ENCODE measurements at regions not wholly inside any gene's neighbourhood (a gene's known extent, or its start where the extent isn't known, plus 50 kb on each side); places are given as distances from the start of the nearest gene placed in this dataset.
A peak's percentile ranks its signal among the peaks of the same experiment; 100 is the strongest.

GRCh38 chr18:61756244-61756643 lies 136.6 kb downstream of the RNF152 start:
- no peak for DNase-seq (ENCODE audit: low read depth)

GRCh38 chr18:61755555-61755954 lies 137.3 kb downstream of the RNF152 start:
- no peak for DNase-seq (ENCODE audit: low read depth)

- no peak for DNase-seq (ENCODE audit: low read depth)
These were observed 138.7 kb downstream of the RNF152 start for GRCh38 chr18:61754039-61754583.

DNA sequence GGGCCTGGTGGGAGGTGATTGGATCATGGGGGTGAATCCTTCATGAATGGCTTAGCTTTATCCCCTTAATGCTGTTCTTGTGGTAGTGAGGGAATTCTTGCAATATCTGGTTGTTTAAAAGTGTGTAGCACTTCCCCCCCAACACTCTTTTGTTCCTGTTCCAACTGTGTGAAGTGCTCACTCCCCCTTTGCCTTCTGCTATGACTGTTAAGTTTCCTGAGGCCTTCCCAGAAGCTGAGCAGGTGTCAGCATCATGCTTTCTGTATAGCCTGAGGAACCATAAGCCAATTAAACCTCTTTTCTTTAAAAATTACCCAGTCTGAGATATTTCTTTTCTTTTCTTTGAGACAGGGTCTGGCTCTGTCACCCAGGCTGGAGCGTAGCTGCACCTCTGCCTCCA lies 139.4 kb downstream of the RNF152 start:
- no peak for DNase-seq (ENCODE audit: low read depth)

GRCh38 chr18:61752973-61753372 lies 139.8 kb downstream of the RNF152 start:
- DNase-seq (ENCODE audit: low read depth) = no peak

- no peak for DNase-seq (ENCODE audit: low read depth)
These were observed 141.8 kb downstream of the RNF152 start for GRCh38 chr18:61750840-61751668.

GRCh38 chr18:61749546-61749945 lies 143.3 kb downstream of the RNF152 start:
- no peak for DNase-seq (ENCODE audit: low read depth)

DNA sequence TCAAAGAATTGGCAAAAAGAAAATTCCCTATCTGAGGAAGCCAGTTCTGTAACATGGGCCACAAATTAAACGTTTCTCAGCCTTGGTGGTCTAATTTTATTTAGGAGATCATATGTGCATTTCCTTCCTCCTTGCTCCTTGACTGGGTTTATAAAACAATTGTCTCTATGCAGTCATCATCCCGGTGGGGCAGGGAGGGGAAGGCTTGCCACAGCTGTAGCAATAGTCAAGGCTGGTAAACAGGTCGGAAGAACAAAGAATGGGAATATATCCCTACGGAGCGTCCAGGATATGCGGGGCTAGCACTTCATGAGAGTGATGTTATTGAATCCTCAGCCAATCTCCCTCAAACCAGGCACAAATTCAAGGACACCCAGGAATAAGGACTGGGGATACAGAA lies 143.8 kb downstream of the RNF152 start:
- DNase-seq (ENCODE audit: low read depth) = no peak

DNA sequence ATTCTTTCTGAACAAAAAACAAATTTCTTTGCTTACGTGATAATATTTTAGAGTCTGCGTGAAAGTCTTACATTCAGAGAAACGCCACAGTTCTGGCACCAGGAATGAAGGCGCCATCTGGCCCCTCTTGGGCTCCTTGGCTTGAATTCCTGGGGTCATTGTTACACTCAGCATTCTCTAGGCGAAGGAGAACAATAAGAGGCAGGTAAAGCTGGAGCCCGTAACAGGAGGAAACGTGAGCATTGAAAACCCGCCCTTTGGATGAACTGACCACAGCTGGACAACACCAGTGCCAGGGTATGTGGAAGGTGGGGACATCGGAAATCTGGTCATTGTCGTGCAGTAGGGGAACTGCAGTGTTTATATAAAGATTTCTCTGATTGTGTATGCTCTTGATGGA lies 144.8 kb downstream of the RNF152 start:
- DNase-seq (ENCODE audit: low read depth) = no peak

GRCh38 chr18:61743775-61744531 lies 148.9 kb downstream of the RNF152 start:
- DNase-seq (ENCODE audit: low read depth) = peak; percentile 56

- DNase-seq (ENCODE audit: low read depth) = no peak
These were observed 150.0 kb downstream of the RNF152 start for GRCh38 chr18:61742565-61743429.

DNA sequence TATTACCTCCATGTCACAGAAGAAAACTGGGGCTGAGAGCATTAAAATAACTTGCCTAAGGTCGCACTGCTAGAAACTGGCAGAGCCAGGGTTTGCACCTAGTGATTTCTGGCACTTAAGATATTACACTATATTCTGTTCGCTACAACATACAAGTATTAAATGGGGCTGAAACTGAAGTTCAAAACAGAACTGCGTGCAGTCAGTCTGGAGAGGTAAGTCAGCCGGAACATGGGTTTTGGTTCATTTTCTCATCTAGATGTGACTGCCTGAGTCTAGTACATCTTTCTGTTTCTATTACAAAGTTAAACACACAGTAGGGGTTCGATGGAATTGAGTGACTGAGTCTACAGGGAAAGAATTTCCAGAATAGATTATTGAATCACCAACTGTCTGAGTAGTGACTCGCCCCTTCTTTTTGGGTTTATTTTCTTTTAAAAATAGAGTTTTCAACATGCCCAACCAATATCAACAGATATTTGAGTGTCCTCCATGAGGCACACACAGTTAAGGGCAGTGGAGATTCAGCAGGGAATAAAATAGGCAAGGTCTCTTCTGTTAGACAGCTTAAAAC lies 150.8 kb downstream of the RNF152 start:
- no peak for DNase-seq (ENCODE audit: low read depth)

- no peak for DNase-seq (ENCODE audit: low read depth)
These were observed 154.3 kb downstream of the RNF152 start for GRCh38 chr18:61738488-61738887.

DNA sequence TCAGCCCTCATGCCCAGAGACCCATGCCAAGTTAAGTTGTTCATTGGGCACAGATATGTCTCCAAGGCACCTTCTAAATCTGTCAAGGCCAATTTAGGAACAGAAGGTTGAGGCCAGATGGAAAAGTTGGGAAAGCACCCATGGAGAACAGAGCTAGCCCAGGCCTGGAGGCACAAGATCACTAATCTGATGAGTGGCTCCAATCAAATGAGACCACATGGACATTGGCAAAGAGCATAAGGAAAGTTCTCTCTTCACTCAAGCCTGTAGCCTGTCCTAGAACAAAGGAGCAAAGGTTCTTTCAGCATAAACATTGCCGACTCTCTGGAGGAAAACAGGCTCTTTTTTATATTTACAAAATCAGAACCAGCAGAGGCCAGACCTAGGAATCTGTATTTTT lies 154.8 kb downstream of the RNF152 start:
- no peak for DNase-seq (ENCODE audit: low read depth)

DNA sequence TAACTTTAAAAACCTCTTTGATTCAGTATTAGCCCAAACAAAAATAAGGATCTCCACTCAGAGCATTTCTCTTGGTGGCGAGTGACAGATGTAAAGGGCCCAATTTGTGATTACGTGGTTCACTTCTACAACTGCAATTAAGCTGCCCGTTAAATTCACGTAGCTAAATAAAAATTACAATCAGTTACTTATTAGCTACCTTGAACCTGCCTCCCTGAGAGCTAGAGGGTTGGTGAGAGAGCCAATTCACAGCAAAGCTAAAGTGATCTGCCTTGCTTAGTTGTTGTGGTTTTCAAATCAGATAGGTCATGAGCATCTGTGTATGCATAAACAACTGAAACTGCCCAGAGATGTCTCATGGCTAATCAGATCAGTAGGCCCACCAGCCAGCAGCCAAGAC lies 156.7 kb downstream of the RNF152 start:
- DNase-seq (ENCODE audit: low read depth) = no peak

GRCh38 chr18:61735564-61736102 lies 157.2 kb downstream of the RNF152 start:
- DNase-seq (ENCODE audit: low read depth) = no peak

GRCh38 chr18:61734396-61734795 lies 158.4 kb downstream of the RNF152 start:
- DNase-seq (ENCODE audit: low read depth) = no peak

- no peak for DNase-seq (ENCODE audit: low read depth)
These were observed 160.0 kb downstream of the RNF152 start for GRCh38 chr18:61732854-61733253.

DNA sequence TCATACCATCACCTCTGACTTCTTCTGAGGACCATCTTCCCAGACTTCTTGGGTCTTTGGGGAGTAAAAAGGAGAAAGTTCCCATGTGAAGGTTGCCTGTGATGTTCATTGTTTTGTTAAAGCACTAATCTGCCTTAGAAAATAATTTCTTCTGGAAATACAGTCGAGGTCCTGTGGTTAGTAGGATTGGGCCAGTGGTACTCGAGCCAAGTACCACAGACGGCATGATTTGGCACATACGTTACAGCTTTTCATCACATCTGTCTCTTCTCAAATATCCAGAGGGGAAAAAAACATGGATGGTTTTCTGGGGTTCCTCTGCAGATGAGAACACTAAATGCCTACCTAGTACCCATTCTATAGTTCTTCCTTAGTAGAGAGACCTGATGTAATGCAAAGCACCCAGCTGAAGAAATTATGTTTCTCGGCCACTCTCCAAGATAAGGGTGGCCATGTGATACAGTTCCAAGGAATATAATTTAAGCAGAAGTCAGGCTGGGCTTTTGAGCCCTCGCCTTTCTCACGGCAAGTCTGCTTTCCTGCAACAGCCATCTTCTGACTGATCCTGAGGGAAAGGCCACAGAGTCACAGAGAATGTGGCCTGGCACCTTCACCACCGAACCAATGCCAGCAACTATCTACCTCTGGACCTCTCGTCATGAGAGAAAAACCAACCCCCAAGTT lies 161.0 kb downstream of the RNF152 start:
- no peak for DNase-seq (ENCODE audit: low read depth)

DNA sequence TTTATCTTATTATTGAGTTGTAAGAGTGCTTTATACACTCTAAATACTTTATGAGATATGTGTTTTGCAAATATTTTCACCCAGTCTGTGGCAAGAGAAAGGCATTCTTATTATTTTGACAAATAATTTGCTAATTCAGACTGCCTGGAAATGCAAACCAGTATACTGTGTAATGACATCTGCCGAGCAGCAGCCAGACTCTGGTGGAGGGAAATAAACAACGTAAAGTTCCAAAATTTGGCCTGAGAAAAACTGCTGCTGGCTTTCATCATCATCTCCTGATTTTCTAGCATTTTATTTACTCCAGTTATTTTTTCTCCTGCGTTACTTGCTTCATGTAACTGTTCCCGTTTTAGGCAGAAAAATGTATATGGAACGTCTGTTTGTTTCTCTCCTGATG lies 161.6 kb downstream of the RNF152 start:
- DNase-seq (ENCODE audit: low read depth) = no peak
